GM19455 (cell line): ENCODE measurements at regions not wholly inside any gene's neighbourhood (a gene's known extent, or its start where the extent isn't known, plus 50 kb on each side); places are given as distances from the start of the nearest gene placed in this dataset.

Experiments
- ATAC-seq: cut with Tn5 transposase; IDR thresholded peaks from one replicate; pipeline ENCODE4 v1.9.1; 2021; ENCODE audit not compliant: unreplicated experiment

- ATAC-seq, result peak; percentile 57
Observed at GRCh38 chr9:115209601-115210306, 91.8 kb upstream of the TNC start.

GRCh38 chr9:115210699-115211098, 92.7 kb upstream of the TNC start:
- no peak for ATAC-seq

- peak; percentile 63 for ATAC-seq
Observed at GRCh38 chr9:115211413-115212124, 93.6 kb upstream of the TNC start.

- ATAC-seq, result no peak
Observed at GRCh38 chr9:115212125-115212605, 94.2 kb upstream of the TNC start.

GRCh38 chr9:115212832-115213231, 94.9 kb upstream of the TNC start:
- ATAC-seq, result no peak

- ATAC-seq, result no peak
Observed at GRCh38 chr9:115213818-115214334, 95.9 kb upstream of the TNC start.

- no peak for ATAC-seq
Observed at GRCh38 chr9:115216873-115217272, 98.9 kb upstream of the TNC start.

GRCh38 chr9:115220319-115221005, 102.5 kb upstream of the TNC start:
- no peak for ATAC-seq

- ATAC-seq, result no peak
Observed at GRCh38 chr9:115223471-115223870, 105.5 kb upstream of the TNC start.

GRCh38 chr9:115225459-115226116, 107.6 kb upstream of the TNC start:
- no peak for ATAC-seq

GRCh38 chr9:115226152-115226551, 108.2 kb upstream of the TNC start:
- ATAC-seq, result no peak

- no peak for ATAC-seq
Observed at GRCh38 chr9:115229496-115229895, 111.5 kb upstream of the TNC start.

- no peak for ATAC-seq
Observed at GRCh38 chr9:115230924-115231515, 113.1 kb upstream of the TNC start.

GRCh38 chr9:115232181-115232774, 114.3 kb upstream of the TNC start:
- ATAC-seq, result no peak

- ATAC-seq, result no peak
Observed at GRCh38 chr9:115234094-115234493, 116.1 kb upstream of the TNC start.

GRCh38 chr9:115235221-115235620, 117.3 kb upstream of the TNC start:
- ATAC-seq, result no peak

GRCh38 chr9:115237385-115237998, 119.5 kb upstream of the TNC start:
- ATAC-seq, result no peak

- no peak for ATAC-seq
Observed at GRCh38 chr9:115240676-115241075, 122.7 kb upstream of the TNC start.

GRCh38 chr9:115241641-115242040, 123.7 kb upstream of the TNC start:
- ATAC-seq, result no peak

- ATAC-seq, result no peak
Observed at GRCh38 chr9:115249488-115249887, 131.5 kb upstream of the TNC start.
